DMS153 (cell line): ENCODE measurements at regions not wholly inside any gene's neighbourhood (a gene's known extent, or its start where the extent isn't known, plus 50 kb on each side); places are given as distances from the start of the nearest gene placed in this dataset.
A peak's percentile ranks its signal among the peaks of the same experiment; 100 is the strongest.

ENCODE experiments used
- DNase-seq: peaks from one replicate; lab custom pipeline; 2025; lab: John Stamatoyannopoulos, UW

DNA sequence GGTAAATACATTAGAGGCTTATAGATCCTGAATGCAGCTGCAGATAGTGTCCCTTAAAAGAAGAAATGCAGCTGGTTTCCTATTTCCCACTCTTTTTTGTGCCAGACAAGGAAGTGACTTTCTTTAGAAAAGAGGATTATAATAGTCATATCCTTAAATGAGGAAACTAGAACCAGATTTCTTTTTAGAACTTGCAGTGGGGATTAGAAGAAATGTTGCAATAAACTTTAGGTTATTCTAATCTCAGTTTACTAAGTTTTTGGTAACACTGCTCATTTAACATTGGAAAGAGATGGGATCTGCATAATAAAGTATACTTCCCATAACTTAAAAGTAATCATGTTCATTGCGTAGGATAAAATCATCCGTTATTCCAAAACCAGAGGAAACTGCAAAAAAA, 101.9 kb downstream of the SLIT2 start:
- DNase-seq: no peak

DNA sequence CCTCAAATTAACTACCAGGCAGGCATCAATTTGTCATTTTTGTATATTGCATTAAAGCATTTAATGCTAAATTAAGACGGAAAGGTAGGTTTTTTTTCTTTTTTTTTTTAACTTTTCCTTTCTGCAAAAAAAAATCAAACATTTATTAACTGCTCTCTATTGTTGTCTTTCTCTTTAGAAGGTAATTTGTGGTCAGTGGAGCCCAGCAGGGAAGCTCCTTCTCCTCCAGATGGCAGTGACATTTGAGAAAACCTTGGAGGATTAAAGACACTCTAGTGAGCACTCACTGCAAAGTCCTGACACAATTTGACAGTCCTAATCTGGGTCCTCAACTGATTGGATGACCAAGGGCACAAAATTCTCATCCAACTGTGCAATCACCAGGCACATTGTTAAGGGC, 102.4 kb downstream of the SLIT2 start:
- DNase-seq: no peak

DNA sequence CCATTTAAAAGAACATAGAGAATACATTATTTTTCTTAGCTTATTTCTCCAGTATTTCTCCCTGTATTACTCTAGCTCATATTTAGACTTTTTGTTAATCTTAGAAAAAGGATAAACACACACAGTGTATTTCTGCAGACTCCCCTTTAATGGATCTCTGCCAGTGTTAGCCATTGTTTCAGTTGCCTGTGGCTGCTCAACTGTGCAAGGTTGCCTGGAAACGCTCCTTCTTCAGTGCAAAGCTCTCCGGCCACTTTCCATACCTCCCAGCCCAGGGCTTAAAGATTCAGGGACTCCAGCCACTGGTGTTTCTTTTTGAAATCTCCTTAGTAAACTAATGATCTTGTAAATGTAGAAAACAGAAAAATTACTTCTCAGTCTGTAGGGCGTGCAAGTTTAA, 104.9 kb downstream of the SLIT2 start:
- peak; percentile 10 for DNase-seq

DNA sequence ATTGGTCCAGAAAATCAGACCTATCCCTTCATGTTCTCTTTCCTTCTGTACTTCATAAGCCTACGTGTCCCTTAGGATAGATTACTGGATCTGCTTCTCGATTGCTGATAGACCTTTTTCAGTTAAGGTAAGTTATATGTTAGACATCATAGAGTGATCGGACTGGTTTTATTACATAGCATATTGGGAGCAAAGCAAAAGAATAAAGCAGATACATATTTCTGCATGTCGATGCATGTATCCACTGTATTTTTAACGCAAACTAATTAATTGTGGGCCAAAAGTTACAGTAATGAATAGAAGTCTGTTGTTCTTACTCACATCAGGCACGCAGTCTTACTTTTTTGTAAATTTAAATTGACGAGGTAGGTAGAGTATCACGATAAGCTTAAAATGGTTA, 106.4 kb downstream of the SLIT2 start:
- DNase-seq: no peak

DNA sequence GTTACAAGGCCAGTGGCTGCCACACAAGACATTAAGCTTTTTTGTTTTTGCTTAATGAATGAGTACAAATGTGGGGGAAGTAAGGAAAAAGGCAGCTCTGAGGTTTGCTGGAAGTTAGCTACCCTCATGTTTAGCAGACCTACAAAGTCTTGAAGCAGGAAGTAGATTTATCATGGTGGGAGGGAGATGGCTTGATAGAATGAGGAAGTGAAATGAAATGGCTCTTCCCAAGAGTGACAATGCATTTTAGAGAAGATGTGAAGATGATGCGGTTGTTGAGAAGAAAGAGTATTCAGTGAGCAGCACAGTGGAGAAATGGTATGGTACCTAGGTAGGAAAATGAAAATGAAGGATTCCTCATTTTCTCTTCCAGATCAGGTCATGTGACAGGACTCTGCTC, 108.0 kb downstream of the SLIT2 start:
- DNase-seq: no peak

DNA sequence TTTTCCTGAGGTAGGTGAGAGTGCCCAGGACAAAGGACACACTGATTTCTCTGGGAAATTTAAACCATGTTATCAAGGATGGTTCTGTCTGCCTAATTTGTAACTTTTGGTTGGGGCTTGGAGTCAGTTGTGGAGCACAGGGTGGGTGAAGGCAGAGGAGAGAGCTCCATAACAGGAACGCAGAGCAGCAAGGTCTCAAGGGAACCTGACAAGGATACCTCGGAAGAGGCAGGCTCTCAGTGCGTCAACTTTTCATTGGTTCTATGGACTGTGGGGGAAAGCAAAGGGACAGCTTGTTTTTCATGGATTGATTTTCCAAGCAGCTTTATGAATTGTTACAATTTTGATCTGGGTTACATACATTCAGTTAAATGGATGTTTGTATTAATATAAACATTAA, 110.4 kb downstream of the SLIT2 start:
- no peak for DNase-seq

DNA sequence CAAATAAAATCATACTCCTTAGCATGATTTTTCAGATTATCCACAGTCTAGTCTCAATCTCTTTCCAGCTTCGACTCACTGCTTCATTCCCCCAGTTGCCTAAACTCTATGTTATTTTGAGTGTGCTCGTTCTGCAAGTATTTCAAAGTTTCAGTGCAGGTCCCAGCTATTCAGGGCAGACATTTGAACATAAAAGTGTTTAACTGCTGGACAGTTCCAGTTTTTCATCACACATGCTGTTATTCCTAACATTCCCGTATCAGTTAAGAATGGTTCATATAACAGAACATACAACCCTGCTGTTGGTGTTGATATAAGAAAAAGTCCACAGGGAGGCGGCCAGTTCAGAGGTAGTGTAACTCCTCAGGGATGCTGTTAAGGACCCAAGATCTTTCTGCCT, 113.3 kb downstream of the SLIT2 start:
- no peak for DNase-seq

DNA sequence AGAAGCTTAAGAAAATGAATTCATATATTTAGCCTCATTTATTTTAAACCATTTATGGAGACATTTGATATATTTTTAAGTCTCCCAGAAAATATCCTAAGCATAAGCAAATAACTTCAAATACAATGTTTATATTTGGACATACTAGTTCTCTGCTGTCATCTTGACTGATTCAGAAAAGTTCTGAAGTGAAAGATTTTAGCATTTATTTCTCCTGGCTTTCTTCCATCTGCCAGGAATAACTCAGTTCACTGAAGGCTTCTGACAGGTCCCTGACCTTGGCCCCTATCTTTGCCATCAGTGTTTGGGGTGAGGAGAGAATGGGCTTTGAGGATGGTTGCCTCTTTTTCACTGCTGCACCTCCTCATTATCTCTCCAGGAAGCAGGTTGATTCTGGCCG, 115.7 kb downstream of the SLIT2 start:
- no peak for DNase-seq

DNA sequence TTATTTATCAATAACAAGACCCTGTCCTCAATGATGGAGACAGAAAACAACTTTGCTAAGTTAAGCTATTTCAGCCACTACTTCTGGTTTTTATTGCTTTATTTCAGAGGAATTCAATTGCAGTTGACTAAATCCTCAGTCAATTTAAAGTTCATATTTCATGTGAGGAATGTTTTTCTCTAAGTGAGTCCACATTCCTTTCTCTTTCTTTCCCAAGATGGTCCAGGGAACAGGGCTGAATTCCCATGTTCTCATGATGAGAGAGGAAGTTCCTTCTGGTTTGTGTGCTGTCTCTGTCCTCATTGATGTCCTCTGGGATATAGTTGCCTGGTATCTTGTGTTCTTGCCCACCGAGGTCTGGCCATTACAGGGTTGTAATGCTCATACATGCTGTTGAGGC, 117.2 kb downstream of the SLIT2 start:
- DNase-seq: no peak

DNA sequence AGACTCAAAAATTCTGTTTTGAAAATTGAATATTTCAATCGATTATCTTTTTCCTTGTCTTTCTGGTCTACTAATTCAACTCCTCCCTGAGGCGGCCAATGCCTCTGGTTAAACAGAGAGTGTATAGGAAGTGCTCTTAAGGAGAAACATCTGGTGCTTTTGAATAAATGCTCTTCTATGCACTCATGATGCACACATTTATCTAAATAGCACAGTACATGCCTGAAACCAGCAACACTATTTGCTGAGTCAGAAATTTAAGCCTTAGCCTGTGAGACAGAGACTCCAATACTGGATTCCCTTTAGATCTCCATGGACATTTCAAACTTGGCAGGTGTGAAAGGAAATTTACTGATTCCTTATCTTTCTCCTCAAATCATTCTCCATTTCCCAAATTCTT, 118.6 kb downstream of the SLIT2 start:
- DNase-seq: no peak

DNA sequence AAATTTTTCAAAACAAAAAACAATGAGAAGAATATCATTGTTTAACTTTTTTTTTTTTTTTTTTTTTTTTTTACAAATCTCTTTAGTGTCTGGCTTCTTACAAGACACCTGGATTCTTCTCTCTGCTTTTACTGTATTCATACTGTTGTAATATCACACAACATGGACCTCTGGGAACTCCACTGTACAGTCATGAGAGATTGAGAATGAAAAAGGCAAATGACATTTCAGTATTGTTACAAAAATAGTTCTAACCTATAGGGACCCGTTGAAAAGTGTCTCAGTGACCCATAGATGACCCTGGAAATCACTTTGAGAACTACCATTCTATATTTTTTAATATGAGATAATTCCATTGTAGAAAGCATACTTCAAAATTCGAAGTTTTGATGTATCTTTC, 124.4 kb downstream of the SLIT2 start:
- no peak for DNase-seq

DNA sequence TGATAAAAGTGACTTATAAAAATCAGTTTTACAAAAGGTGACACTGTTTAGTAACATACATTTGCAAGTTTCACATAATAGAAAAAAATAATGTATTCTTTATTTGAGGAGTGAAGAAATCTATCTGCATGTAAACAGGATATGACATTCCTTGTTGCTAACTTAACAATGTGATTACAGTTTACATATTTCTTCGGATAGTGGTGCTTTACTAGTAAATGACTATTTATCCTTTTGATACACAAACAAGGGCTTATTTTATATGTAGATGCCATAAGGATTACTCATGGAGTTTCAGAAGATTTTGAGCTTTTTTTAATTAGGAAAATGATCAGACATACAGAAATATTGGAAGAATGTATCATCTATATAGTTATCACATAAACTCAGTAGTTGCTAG, 126.5 kb downstream of the SLIT2 start:
- no peak for DNase-seq

DNA sequence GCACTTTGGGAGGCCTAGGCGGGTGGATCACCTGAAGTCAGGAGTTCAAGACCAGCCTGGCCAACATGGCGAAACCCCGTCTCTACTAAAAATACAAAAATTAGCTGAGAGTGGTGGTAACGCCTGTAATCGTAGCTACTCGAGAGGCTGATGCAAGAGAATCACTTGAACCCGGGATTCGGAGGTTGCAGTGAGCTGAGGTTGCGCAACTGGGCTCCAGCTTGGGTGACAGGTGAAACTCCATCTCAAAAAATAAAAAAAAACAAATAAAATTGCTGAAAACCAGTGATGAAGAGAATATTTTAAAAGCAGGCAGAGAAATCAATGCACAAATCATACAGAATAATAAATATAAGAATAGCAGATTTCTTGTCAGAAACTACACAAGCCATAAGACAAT, 129.3 kb downstream of the SLIT2 start:
- DNase-seq: no peak

DNA sequence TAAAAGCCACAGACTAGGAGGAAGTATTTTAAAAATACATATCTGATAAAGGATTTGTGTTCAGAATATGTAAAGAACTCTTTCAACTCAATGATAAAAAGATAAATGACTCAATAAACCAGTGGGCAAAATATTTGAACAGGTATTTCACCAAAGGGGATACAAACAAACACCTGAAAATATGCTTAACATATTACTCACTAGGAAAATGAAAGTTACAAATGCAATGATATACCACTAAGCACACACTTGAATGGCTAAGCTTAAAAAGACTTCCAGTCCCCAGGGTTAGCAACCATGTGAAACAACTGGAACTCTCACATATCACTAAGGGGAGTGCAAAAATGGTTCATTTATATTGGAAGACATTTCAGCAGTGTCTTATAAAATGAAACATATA, 131.6 kb downstream of the SLIT2 start:
- DNase-seq: no peak

DNA sequence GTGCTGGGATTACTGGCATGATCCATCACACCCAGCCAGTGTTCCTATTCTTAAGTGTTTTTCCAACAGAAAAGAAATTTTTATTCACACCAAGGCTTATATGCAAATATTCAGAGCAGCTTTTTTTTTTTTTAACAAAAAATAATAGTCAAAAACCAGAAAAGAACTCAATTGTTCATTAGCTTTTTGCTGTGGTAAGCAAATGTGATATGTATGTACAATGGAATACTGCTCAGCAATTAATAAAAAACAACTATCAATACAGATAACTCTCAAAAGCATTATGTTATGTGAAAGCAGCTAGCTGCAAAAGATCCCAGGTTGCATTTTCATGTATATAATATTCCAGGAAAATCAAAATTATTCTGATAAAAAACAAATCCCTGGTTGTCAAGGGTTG, 132.3 kb downstream of the SLIT2 start:
- DNase-seq: no peak

DNA sequence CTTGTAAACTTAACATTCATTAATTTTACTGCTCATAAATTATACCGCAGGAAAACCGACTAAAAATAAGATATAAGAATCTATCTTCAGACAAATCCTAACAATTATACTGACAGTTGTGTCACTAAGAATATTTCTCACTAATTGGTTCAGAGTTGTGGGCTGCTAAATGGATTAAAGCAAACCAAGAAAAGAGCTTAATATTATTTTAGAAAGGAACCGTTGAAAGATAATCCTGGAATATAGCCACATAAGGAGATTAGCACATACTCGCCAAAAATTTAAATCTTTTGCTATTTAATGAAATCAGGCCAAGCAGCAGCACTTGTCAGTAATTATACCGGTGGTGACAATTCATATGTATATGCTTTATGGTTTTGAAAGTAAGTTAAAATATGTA, 132.8 kb downstream of the SLIT2 start:
- no peak for DNase-seq

DNA sequence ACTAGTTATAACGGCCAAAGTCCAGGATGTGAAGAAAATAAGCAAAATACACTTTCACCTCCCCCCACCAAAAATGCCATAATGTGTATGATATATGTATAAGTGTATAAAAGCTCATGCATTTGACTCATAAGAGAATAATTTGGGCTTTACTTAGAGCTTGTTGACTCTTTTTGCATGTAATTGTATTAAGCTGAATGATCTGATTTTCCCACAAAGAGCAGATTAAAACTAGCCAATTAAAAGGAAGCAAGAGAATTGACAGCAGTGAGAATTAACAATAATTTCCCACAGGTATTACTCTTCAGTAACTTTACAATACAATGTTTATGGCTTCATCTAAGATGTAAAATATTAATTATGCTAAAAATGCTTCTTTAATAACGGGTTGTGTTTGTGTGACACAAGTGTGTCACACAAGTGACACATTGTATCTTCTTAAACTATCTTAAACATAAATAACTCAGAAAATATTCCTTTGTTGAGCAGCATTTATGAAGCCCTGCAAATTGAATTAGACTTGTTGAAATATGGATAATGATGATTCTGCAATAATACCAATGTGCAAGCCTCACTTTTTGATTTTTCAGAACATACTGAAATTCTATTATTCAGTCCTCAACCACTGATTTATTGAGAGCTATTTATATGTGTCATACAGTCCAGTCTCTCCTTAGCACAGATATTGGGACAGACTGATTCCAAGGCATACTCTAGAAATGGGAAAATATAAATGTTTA, 134.5 kb downstream of the SLIT2 start:
- DNase-seq: no peak

DNA sequence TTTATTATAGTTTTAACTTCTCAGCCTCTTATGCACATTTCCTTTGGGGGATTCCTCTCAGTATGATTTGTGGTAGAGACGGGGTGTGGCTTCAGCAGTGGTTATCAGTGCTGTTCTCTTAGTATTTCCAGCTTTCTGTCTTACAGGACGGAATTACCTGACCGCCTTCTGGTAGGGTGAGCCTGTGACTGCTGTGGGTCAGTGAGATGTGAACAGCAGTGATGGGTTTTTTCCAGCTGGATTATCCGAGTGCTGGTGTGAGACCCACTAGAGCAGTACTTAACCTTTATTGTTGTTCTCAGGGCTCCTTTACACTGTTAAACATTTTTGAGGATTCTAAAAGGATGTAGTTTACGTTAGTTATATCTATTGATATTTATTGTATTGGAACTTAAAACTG, 135.2 kb downstream of the SLIT2 start:
- DNase-seq: no peak

DNA sequence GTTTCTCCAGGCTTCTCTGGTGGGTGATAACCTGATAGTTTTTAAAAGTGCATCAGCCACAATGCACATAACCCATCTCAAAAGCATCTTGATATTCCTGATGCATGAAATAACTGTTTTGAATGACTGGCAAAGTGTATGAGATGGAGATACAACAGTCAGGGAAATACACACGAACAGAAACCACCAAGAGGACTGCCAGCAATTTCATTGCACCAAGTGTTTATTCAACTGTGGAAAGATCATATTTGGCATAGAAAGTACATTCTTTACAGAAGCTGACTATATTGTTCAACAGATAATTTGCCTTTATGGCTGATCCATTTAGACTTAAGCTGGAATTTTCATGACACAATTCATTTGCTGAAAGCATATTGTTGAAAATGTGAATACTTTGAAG, 139.5 kb downstream of the SLIT2 start:
- no peak for DNase-seq

DNA sequence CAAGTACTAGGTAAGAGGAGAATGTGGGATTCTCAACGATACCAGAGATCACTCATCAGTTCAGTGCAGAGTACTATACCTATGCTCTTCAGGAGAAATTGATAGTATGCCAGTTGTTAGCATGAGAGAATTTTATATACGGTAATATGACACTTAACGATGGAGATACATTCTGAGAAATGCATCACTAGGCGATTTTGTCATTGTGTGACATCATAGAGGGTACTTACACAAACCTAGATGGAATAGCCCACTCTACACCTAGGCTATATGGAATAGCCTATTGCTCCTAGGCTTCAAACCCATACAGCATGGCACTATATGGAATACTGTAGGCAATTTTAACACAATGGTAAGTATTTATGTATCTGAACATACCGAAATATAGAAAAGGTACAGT, 140.2 kb downstream of the SLIT2 start:
- DNase-seq: no peak

DNA sequence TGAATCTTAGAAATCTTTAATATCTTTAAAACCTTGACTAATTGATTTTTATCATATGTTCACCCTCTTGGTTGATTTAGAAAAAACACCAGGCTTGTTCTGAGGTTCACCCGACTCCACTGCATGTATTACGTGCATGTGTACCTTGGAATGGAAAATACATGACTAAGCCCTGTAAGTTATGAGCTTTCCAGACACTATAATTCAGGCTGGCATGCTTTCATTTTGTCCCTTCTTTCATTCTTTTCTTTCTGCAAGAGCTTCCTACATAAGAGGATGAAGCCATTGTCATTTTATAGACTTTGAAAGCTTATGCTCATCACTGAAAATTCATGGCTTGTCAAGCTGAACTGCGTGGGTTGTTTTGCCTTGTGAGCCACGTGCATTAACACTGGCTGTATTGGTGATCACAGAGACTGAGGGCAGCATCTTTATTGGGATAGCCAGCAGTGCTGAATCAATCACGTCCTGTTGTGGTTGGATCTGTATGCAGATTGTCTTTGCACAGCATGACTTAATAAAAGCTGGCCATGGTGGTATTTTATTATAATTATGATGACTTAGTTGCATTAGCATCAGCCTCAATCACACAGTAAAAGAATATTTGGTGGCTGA, 141.9 kb downstream of the SLIT2 start:
- DNase-seq: no peak

DNA sequence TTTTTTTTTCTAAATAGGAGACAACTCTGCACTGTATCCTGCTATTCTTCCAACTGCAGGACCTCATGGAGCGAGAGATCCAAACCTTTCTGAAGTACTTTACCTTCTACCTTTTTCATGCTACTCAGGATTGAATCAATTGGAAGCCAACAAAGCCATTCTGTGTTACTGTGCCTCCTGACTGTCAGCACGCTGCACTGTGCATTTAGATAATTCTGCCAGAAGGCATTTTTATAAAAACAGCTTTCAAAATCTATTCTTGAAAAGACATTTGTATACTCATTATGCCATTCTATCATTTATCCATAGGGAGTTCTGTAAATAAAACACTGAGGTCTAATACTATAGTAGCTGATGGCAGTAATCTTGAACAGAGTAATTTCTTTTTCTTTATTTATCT, 142.8 kb downstream of the SLIT2 start:
- DNase-seq: no peak

DNA sequence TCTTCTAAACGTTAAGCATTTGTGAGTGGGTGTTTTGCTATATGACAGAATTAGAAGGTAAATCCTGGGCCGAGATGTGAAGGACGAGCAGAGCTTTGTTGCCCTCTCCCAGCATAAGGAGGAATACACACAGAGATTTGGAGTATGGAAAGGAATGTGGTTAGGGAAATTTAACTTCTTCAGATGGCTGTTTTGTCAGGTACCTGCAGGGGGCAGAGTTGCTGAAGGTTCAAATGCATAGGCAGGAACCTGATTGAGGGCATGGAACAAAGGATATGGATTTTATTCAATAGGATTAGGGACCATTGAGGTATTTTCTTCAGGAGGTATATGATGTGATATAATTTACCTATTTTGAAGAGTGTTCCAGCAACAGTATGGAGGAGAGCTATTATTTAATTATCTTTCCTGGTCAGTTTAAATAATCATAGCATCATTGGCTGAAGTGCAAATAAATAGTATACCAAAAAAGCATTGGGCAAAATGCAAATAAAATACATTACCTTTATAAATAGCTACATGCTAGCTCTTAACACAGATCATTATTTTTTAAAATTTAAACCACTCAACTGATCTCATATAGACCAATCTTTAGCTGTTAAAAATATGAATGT, 143.6 kb downstream of the SLIT2 start:
- peak; percentile 33 for DNase-seq

DNA sequence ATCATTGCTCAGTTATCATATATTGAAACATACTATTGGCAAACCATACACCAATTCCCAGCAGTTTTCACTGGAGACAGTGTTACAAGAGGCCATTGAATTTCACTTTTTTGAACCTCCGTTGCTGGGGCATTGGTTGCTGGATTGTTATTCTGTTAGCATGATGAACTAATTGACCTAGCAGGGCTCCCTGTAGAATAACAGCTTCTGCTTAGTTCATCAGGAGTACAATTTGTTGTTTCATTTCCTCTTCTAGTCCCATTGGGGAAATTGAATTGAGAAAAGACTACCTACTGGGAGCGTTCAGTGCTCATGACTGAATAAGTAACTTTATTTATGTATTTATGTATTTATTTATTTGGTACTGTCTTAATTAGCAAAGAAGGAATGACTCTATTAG, 151.6 kb downstream of the SLIT2 start:
- no peak for DNase-seq
